ENCODE measurements at regions not wholly inside any gene's neighbourhood (a gene's known extent, or its start where the extent isn't known, plus 50 kb on each side); places are given as distances from the start of the nearest gene placed in this dataset.
"Not testable (repeated sequence)": the region's sequence is repeated elsewhere in the genome, so short reads cannot be mapped to it uniquely, and the experiment has no call there.

- DNase-seq: peak in 1 of 5 donors; percentile 56
- no peaks in the 10 kb centered on the region for H3K4me1 ChIP-seq
Observed at GRCh38 chr17:30716461-30717290, 107.8 kb downstream of the CRLF3 start.

GRCh38 chr17:30714825-30715622, 109.5 kb downstream of the CRLF3 start:
- intact Hi-C loops (cut with DNase I); H3K4me3 ChIP-seq; H3K36me3 ChIP-seq; H3K9me3 ChIP-seq; H3K27ac ChIP-seq; H3K27me3 ChIP-seq; H3K4me1 ChIP-seq: not testable (repeated sequence)
- peak in 1 of 5 donors; percentile 71 for DNase-seq
- 81 to 86% (median 84%) methylated on average over 25 of the region's 25 CpGs for WGBS, 4 donors
- peak in 9 of 12 donors; percentile 19 to 57 (median 43) for TF ChIP-seq CTCF (IDR thresholded peaks at IDR 0.05)
- peak in 2 of 4 donors; percentile 33 to 54 for ATAC-seq

More at GRCh38 chr17:30716461-30717290, 107.8 kb downstream of the CRLF3 start:
- TF ChIP-seq CTCF (IDR thresholded peaks at IDR 0.05) (no peak), POLR2A (IDR thresholded peaks at IDR 0.05) (no peak)
- Histone ChIP-seq H3K27me3 (no peaks in the 10 kb centered on the region), H3K36me3 (no peaks in the 10 kb centered on the region), H3K27ac (no peak overlapping the region), H3K9me3 (no peaks in the 10 kb centered on the region), H3K4me3 (no peak overlapping the region)
- intact Hi-C loops (cut with DNase I): no loop called here
- ATAC-seq: no peak
- WGBS, 4 donors: 90 to 93% (median 93%) methylated on average over 16 to 17 of the region's 17 CpGs

- WGBS, 4 donors: 78 to 85% (median 79%) methylated on average over 10 of the region's 10 CpGs
- DNase-seq: peak in 1 of 5 donors; percentile 21
- H3K27me3 ChIP-seq; intact Hi-C loops (cut with DNase I); H3K4me3 ChIP-seq; H3K9me3 ChIP-seq; H3K36me3 ChIP-seq; ATAC-seq; H3K27ac ChIP-seq: not testable (repeated sequence)
- H3K4me1 ChIP-seq: peaks cover 0 to 14% (median 0%) of the 10 kb centered on the region in 12 donors
Observed at GRCh38 chr17:30713805-30714204, 110.7 kb downstream of the CRLF3 start.

GRCh38 chr17:30712859-30713258, 111.6 kb downstream of the CRLF3 start:
- H3K27me3 ChIP-seq; H3K27ac ChIP-seq; H3K4me3 ChIP-seq; intact Hi-C loops (cut with DNase I); H3K36me3 ChIP-seq; ATAC-seq; H3K9me3 ChIP-seq: not testable (repeated sequence)
- 89 to 94% (median 93%) methylated on average over 3 of the region's 3 CpGs for WGBS, 4 donors
- peaks cover 0 to 16% (median 2%) of the 10 kb centered on the region in 12 donors for H3K4me1 ChIP-seq
- peak in 1 of 5 donors; percentile 29 for DNase-seq

- WGBS, 4 donors: 76 to 84% (median 79%) methylated on average over 27 to 30 of the region's 30 CpGs
- ATAC-seq; intact Hi-C loops (cut with DNase I); H3K27me3 ChIP-seq; H3K27ac ChIP-seq; H3K36me3 ChIP-seq; H3K4me3 ChIP-seq; H3K9me3 ChIP-seq: not testable (repeated sequence)
- DNase-seq: peak in 3 of 5 donors; percentile 8 to 46 (median 23)
- H3K4me1 ChIP-seq: peaks cover 0 to 20% (median 3%) of the 10 kb centered on the region in 12 donors
Observed at GRCh38 chr17:30711626-30712507, 112.6 kb downstream of the CRLF3 start.

- intact Hi-C loops (cut with DNase I); H3K36me3 ChIP-seq; H3K27ac ChIP-seq; H3K27me3 ChIP-seq; H3K9me3 ChIP-seq; H3K4me3 ChIP-seq; ATAC-seq: not testable (repeated sequence)
- peak in 3 of 5 donors; percentile 4 to 35 (median 14) for DNase-seq
- peaks cover 0 to 22% (median 3%) of the 10 kb centered on the region in 12 donors for H3K4me1 ChIP-seq
- 84 to 95% (median 92%) methylated on average over 8 of the region's 8 CpGs for WGBS, 4 donors
Observed at GRCh38 chr17:30711176-30711575, 113.3 kb downstream of the CRLF3 start.

- H3K9me3 ChIP-seq; intact Hi-C loops (cut with DNase I); ATAC-seq; H3K36me3 ChIP-seq; H3K27me3 ChIP-seq: not testable (repeated sequence)
- Histone ChIP-seq H3K27ac (peak overlapping the region in 1 of 12 donors; percentile 17), H3K4me1 (peaks cover 0 to 28% (median 3%) of the 10 kb centered on the region in 12 donors), H3K4me3 (peak overlapping the region; percentile 53 to 87 (median 66))
- peak in 3 of 5 donors; percentile 11 to 49 (median 23) for DNase-seq
- 29 to 79% (median 44%) methylated on average over 11 to 31 of the region's 31 CpGs for WGBS, 4 donors
Observed at GRCh38 chr17:30710276-30711088, 114.0 kb downstream of the CRLF3 start.
